Erythroblast (primary cell): ENCODE measurements at regions not wholly inside any gene's neighbourhood (a gene's known extent, or its start where the extent isn't known, plus 50 kb on each side); places are given as distances from the start of the nearest gene placed in this dataset.

Source experiments
- GATA1 ChIP-seq: IDR thresholded peaks from 2 replicates; pipeline ENCODE4 v1.6.1; 2011; ENCODE audit warnings: low read depth, mild to moderate bottlenecking, control low read depth, low read length, moderate library complexity
- POLR2A ChIP-seq: IDR thresholded peaks from 2 replicates; pipeline ENCODE4 v1.6.1; 2011; ENCODE audit warnings: mild to moderate bottlenecking, low read length

DNA sequence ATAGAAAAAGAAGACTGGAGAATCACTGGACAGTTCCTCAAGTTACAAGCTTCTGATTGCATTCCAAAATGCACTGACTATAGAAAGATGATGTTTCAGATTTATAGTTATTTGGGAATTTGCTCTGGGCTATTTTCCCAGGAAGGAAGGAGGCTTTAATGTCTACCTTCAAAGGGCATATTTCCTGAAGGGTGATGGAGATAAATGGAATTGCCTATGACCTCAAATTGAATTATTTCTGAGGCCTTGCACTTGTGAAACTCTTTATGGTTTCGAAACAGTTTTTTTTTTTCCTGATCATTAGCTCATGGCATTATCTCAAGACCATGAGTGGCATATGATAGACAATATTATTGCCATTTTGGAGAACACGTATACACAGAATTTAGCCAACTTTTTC, 333.9 kb downstream of the METTL15 start:
- TF ChIP-seq POLR2A (no peak), GATA1 (no peak)
